IPS-NIHi7 (cell line): ENCODE measurements at regions not wholly inside any gene's neighbourhood (a gene's known extent, or its start where the extent isn't known, plus 50 kb on each side); places are given as distances from the start of the nearest gene placed in this dataset.
A peak's percentile ranks its signal among the peaks of the same experiment; 100 is the strongest.

Experiments used
- DNase-seq: peaks from one replicate; pipeline ENCODE4 v3.0.0; 2012; ENCODE audit warnings: mixed read lengths; ENCODE audit errors: extremely low spot score

DNA sequence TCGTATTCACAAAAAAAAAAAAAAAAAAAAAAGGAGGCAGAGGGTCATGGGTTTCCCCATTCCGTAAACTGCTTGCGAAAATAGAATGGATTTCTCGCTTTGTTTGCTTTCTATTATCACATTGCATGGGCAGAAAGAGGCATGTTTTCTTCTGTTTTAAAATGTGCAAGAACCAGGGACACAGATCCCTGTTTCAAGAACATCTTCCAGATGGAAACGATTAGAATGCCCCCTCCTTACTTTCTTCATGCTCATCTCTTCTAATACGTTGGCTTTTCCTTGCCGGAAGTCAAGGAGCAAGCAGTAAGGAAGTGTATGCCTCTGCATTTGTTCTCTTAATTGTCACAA, 51.0 kb upstream of the ZNF516 start:
- DNase-seq: no peak

GRCh38 chr18:76545433-76546087, 50.5 kb upstream of the ZNF516 start:
- DNase-seq: no peak

GRCh38 chr18:76544511-76545345, 49.7 kb upstream of the ZNF516 start:
- peak; percentile 42 for DNase-seq
